DND-41 (cell line): ENCODE measurements at regions not wholly inside any gene's neighbourhood (a gene's known extent, or its start where the extent isn't known, plus 50 kb on each side); places are given as distances from the start of the nearest gene placed in this dataset.
"Not testable (repeated sequence)": the region's sequence is repeated elsewhere in the genome, so short reads cannot be mapped to it uniquely, and the experiment has no call there.

Experiments used
- ATAC-seq: fragments of 200-7000 bp; cut with Tn5 transposase; 3 replicates; pipeline ENCODE4 v1.9.1; 2021; ENCODE audit warnings: low read depth; ENCODE audit not compliant: insufficient read depth
- DNase-seq: peaks from one replicate; pipeline ENCODE4 v3.0.0-alpha.2; 2020
- H2AFZ ChIP-seq: 2 replicates; pipeline ENCODE4 v1.6.0; 2012; ENCODE audit warnings: low read depth, low read length
- H3K27ac ChIP-seq: 2 replicates; pipeline ENCODE4 v1.5.1; 2012; ENCODE audit warnings: low read length, inconsistent platforms
- H3K27me3 ChIP-seq: fragments of 200-600 bp; sonication (generic); 2 replicates; pipeline ENCODE4 v1.6.0; 2012; ENCODE audit warnings: low read length, mild to moderate bottlenecking, inconsistent platforms; ENCODE audit not compliant: insufficient read depth, poor library complexity
- H3K36me3 ChIP-seq: 2 replicates; pipeline ENCODE4 v1.5.1; 2012; ENCODE audit warnings: low read length, inconsistent platforms; ENCODE audit not compliant: insufficient read depth
- H3K4me1 ChIP-seq: 2 replicates; pipeline ENCODE4 v1.5.1; 2012; ENCODE audit warnings: mild to moderate bottlenecking, low read length; ENCODE audit not compliant: insufficient read depth
- H3K4me2 ChIP-seq: 2 replicates; pipeline ENCODE4 v1.6.0; 2012; ENCODE audit warnings: mild to moderate bottlenecking, moderate library complexity, low read length, inconsistent platforms; ENCODE audit not compliant: insufficient read depth
- H3K4me3 ChIP-seq, 2 experiments: fragments of 200-600 bp in 1 of 2; shearing (Covaris generic) in 1 of 2; 2 replicates each; pipeline ENCODE4 v1.5.1; 2012 to 2016; ENCODE audit warnings: inconsistent platforms in 2 of 2, low read length in 2 of 2, mild to moderate bottlenecking in 2 of 2, low read depth in 1 of 2, moderate library complexity in 1 of 2
- H3K79me2 ChIP-seq: 2 replicates; pipeline ENCODE4 v1.6.0; 2012; ENCODE audit warnings: low read length, inconsistent platforms; ENCODE audit not compliant: insufficient read depth
- H3K9ac ChIP-seq: 2 replicates; pipeline ENCODE4 v1.6.0; 2012; ENCODE audit warnings: low read depth, mild to moderate bottlenecking, inconsistent platforms, low read length, moderate library complexity
- H3K9me3 ChIP-seq: 2 replicates; pipeline ENCODE4 v1.5.1; 2012; ENCODE audit warnings: low read length, moderate library complexity, mild to moderate bottlenecking, inconsistent platforms; ENCODE audit not compliant: insufficient read depth, severe bottlenecking
- H4K20me1 ChIP-seq: 2 replicates; pipeline ENCODE4 v1.6.0; 2012; ENCODE audit warnings: low read length; ENCODE audit not compliant: insufficient read depth
- EZH2 ChIP-seq: IDR thresholded peaks from 3 replicates; pipeline ENCODE4 v1.6.1; 2012; ENCODE audit warnings: borderline replicate concordance, low read depth, mild to moderate bottlenecking, moderate library complexity, low read length, inconsistent platforms; ENCODE audit not compliant: severe bottlenecking
- TF ChIP-seq, protein P1 (sequence below): IDR thresholded peaks from 2 replicates; pipeline ENCODE4 v1.5.1; 2012; ENCODE audit warnings: borderline replicate concordance, low read length, moderate library complexity, mild to moderate bottlenecking; ENCODE audit not compliant: poor library complexity, severe bottlenecking; ENCODE audit errors: extremely low read depth

DNA sequence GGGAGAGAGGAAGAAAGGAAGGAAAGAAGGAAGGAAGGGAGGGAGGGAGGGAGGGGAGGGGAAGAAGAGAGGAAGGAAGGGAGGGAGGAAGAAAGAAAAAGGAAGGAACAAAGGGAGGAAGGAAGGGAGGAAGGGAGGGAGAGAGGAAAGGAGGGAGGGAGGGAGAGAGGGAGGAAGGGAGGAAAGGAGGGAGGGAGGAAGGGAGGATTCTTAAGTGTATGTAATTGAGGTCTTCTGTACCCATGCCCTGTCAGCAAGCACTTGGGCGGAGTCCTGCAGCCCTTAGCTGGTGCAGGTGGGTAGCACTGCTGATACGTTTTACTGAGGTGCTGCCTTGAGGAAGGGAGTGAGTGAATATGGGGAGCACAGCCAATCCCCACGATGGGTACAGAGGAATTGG lies 56.9 kb upstream of the RASD2 start:
- H3K79me2 ChIP-seq, result no peaks in the 10 kb centered on the region
- ATAC-seq, result no peak

GRCh38 chr22:35484651-35485556 lies 55.7 kb upstream of the RASD2 start:
- no peaks in the 10 kb centered on the region for H3K27me3 ChIP-seq
- H3K27ac ChIP-seq, result no peak overlapping the region
- H3K4me1 ChIP-seq, result no peaks in the 10 kb centered on the region
- ATAC-seq, result no peak
- H3K4me3 ChIP-seq, result no peak overlapping the region
- no peaks in the 10 kb centered on the region for H3K79me2 ChIP-seq
- no peak overlapping the region for H3K4me2 ChIP-seq
- no peaks in the 10 kb centered on the region for H4K20me1 ChIP-seq
- H3K36me3 ChIP-seq, result no peaks in the 10 kb centered on the region
- H2AFZ ChIP-seq, result no peak overlapping the region
- H3K9ac ChIP-seq, result no peak overlapping the region
- H3K9me3 ChIP-seq, result no peaks in the 10 kb centered on the region
- no peak for TF ChIP-seq EZH2
- TF ChIP-seq, protein P1, sequence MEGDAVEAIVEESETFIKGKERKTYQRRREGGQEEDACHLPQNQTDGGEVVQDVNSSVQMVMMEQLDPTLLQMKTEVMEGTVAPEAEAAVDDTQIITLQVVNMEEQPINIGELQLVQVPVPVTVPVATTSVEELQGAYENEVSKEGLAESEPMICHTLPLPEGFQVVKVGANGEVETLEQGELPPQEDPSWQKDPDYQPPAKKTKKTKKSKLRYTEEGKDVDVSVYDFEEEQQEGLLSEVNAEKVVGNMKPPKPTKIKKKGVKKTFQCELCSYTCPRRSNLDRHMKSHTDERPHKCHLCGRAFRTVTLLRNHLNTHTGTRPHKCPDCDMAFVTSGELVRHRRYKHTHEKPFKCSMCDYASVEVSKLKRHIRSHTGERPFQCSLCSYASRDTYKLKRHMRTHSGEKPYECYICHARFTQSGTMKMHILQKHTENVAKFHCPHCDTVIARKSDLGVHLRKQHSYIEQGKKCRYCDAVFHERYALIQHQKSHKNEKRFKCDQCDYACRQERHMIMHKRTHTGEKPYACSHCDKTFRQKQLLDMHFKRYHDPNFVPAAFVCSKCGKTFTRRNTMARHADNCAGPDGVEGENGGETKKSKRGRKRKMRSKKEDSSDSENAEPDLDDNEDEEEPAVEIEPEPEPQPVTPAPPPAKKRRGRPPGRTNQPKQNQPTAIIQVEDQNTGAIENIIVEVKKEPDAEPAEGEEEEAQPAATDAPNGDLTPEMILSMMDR, result no peak
- no peak for DNase-seq

More for the DNA sequence above, 56.9 kb upstream of the RASD2 start:
- H4K20me1 ChIP-seq, result no peaks in the 10 kb centered on the region
- H3K4me1 ChIP-seq, result no peaks in the 10 kb centered on the region
- no peaks in the 10 kb centered on the region for H3K36me3 ChIP-seq
- H3K27ac ChIP-seq, result no peak overlapping the region
- H3K9me3 ChIP-seq, result no peaks in the 10 kb centered on the region
- DNase-seq, result no peak
- TF ChIP-seq, protein P1, result no peak
- no peak for TF ChIP-seq EZH2
- no peak overlapping the region for H3K4me3 ChIP-seq
- no peak overlapping the region for H3K4me2 ChIP-seq
- H2AFZ ChIP-seq, result no peak overlapping the region
- no peaks in the 10 kb centered on the region for H3K27me3 ChIP-seq
- H3K9ac ChIP-seq, result no peak overlapping the region

DNA sequence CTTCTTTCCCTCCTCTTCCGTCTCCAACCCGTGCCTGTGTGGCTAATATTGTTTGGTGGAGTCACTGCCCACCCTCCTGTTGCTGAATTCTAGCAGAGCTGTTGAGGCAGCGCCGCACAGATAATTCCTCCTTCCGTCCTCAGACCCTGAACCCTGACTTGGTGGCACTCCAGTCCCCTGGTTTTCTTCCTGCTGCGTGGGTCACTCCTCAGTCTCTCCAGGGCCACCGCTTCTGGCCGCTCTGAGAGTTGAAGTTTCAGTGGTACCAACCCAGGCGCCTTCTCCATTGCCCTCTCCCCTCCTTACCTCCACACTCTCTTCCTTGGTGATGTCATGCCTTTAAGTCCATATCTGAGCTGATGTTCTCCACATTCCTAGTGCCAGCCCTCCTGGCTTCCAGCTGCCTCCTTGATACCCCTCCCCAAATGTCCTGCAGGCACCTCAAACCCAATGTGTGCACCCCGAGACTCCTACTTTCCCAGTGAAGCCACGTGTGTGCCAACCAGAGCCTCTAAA lies 54.5 kb upstream of the RASD2 start:
- TF ChIP-seq EZH2, result no peak
- TF ChIP-seq, protein P1, result no peak
- H4K20me1 ChIP-seq, result no peaks in the 10 kb centered on the region
- no peak overlapping the region for H3K4me3 ChIP-seq
- H3K27ac ChIP-seq, result no peak overlapping the region
- H2AFZ ChIP-seq, result no peak overlapping the region
- no peak overlapping the region for H3K4me2 ChIP-seq
- no peaks in the 10 kb centered on the region for H3K36me3 ChIP-seq
- no peak overlapping the region for H3K9ac ChIP-seq
- DNase-seq (no peak), ATAC-seq (no peak)
- no peaks in the 10 kb centered on the region for H3K79me2 ChIP-seq
- H3K4me1 ChIP-seq, result no peaks in the 10 kb centered on the region
- no peaks in the 10 kb centered on the region for H3K9me3 ChIP-seq
- H3K27me3 ChIP-seq, result no peaks in the 10 kb centered on the region

- H3K36me3 ChIP-seq, ATAC-seq, H3K4me3 ChIP-seq, H3K79me2 ChIP-seq, H3K27me3 ChIP-seq, H3K4me2 ChIP-seq, H3K4me1 ChIP-seq, DNase-seq, H2AFZ ChIP-seq, H4K20me1 ChIP-seq, H3K27ac ChIP-seq, H3K9me3 ChIP-seq, H3K9ac ChIP-seq: not testable (repeated sequence)
Observed at GRCh38 chr22:35487623-35488022, 53.0 kb upstream of the RASD2 start.
